K562 (cell line): ENCODE measurements at regions not wholly inside any gene's neighbourhood (a gene's known extent, or its start where the extent isn't known, plus 50 kb on each side); places are given as distances from the start of the nearest gene placed in this dataset.

Experiments
- ATAC-seq: fragments of 200-7000 bp; cut with Tn5 transposase; 3 replicates; pipeline ENCODE4 v1.9.1; 2020; ENCODE audit warnings: moderate library complexity
- BruUV-seq: library from RNA; stranded (reverse); fragments of 400-500 nt; replicated peaks from 2 replicates; lab custom pipeline; 2021; lab: Mats Ljungman, UMichigan
- CTCF ChIA-PET: fragments of 300-600 bp; formaldehyde crosslinking; extraction: SDS; loops from one replicate; lab custom pipeline; 2021; ENCODE audit warnings: low intra/inter-chr PET ratio; lab: Yijun Ruan, JAX
- POLR2A ChIA-PET: fragments of 300-600, 350-650 bp; sonication (Branson Sonifier 250); formaldehyde crosslinking; extraction: SDS; loops from one replicate; lab custom pipeline; 2021; ENCODE audit warnings: antibody characterized with exemption, inconsistent platforms; lab: Yijun Ruan, JAX
- DNase-seq, 4 experiments: peaks; one replicate each; pipeline versions ENCODE4 v3.0.0 to v3.0.0-alpha.2; 2011 to 2018; ENCODE audit warnings: low spot score in 3 of 4, mixed read lengths in 3 of 4; ENCODE audit errors: extremely low read depth in 1 of 4
- FAIRE-seq: peaks from 2 replicates; lab custom pipeline; 2011; peaks lifted over from hg19 to GRCh38; lab: Jason Lieb, UNC
- H2AFZ ChIP-seq: 2 replicates; pipeline ENCODE4 v1.6.0; 2011; ENCODE audit warnings: low read depth, low read length, control low read depth, inconsistent platforms
- H3K27ac ChIP-seq: fragments of 200-600 bp; 3 replicates; pipeline ENCODE4 v1.8.0; 2011; ENCODE audit warnings: low read depth, mild to moderate bottlenecking, control low read depth, inconsistent platforms, low read length, moderate library complexity, mixed read lengths; ENCODE audit errors: extremely low read depth
- H3K27me3 ChIP-seq, 2 experiments: fragments of 300-600 bp in 1 of 2; 2 replicates in 1 of 2; 3 replicates in 1 of 2; pipeline versions ENCODE4 v1.6.0 to v1.8.0; 2011; ENCODE audit warnings: inconsistent platforms in 2 of 2, low read length in 2 of 2, mild to moderate bottlenecking in 1 of 2, mixed read lengths in 1 of 2, moderate library complexity in 1 of 2; ENCODE audit not compliant: control insufficient read depth in 2 of 2, insufficient read depth in 2 of 2
- H3K36me3 ChIP-seq: fragments of 300-600 bp; 3 replicates; pipeline ENCODE4 v1.8.0; 2011; ENCODE audit warnings: mild to moderate bottlenecking, low read length, inconsistent platforms; ENCODE audit not compliant: control insufficient read depth, insufficient read depth
- H3K4me1 ChIP-seq, 2 experiments: fragments of 200-600 bp in 1 of 2; replicated peaks in 1 of 2; 2 replicates in 1 of 2; 3 replicates in 1 of 2; pipeline versions ENCODE4 v1.5.1 to v1.8.0; 2011; ENCODE audit warnings: inconsistent platforms in 2 of 2, low read length in 2 of 2, mild to moderate bottlenecking in 1 of 2, mixed read lengths in 1 of 2, moderate library complexity in 1 of 2; ENCODE audit not compliant: control insufficient read depth in 2 of 2, insufficient read depth in 2 of 2
- H3K4me2 ChIP-seq: 2 replicates; pipeline ENCODE4 v1.6.1; 2011; ENCODE audit warnings: low read length, control low read depth, inconsistent platforms, mixed read lengths; ENCODE audit not compliant: insufficient read depth
- H3K4me3 ChIP-seq: fragments of 200-600 bp; sonication (generic), shearing (Covaris generic); 2 replicates; pipeline ENCODE4 v1.5.1; 2016; ENCODE audit warnings: control low read depth, inconsistent platforms
- H3K79me2 ChIP-seq: fragments of 200-600 bp; 3 replicates; pipeline ENCODE4 v1.8.0; 2011; ENCODE audit warnings: low read length, inconsistent platforms; ENCODE audit not compliant: control insufficient read depth, insufficient read depth
- H3K9ac ChIP-seq, 2 experiments: 2 replicates each; pipeline versions ENCODE4 v1.6.0 to v1.6.1; 2011; ENCODE audit warnings: low read depth in 2 of 2, low read length in 2 of 2, control low read depth in 1 of 2, inconsistent platforms in 1 of 2, mild to moderate bottlenecking in 1 of 2, mixed read lengths in 1 of 2; ENCODE audit not compliant: insufficient read depth in 1 of 2
- H3K9me1 ChIP-seq: one replicate; pipeline ENCODE4 v1.6.0; 2011; ENCODE audit warnings: inconsistent platforms, mild to moderate bottlenecking, low read length, moderate library complexity; ENCODE audit not compliant: control insufficient read depth, insufficient read depth
- H3K9me3 ChIP-seq: replicated peaks from 2 replicates; pipeline ENCODE4 v1.5.1; 2011; ENCODE audit warnings: low read depth, low read length, inconsistent platforms; ENCODE audit not compliant: control insufficient read depth, insufficient read depth
- H4K20me1 ChIP-seq: replicated peaks from 2 replicates; pipeline ENCODE4 v1.6.1; 2011; ENCODE audit warnings: low read length, inconsistent platforms, mixed read lengths; ENCODE audit not compliant: control insufficient read depth, insufficient read depth
- ARID3B ChIP-seq: fragments of 250-450 bp; sonication (Bioruptor Pico); IDR thresholded peaks from 2 replicates; pipeline ENCODE4 v1.4.0; 2020; ENCODE audit warnings: borderline replicate concordance
- DIDO1 ChIP-seq: fragments of 450-650 bp; IDR thresholded peaks from 2 replicates; pipeline ENCODE4 v1.6.1; 2016; ENCODE audit warnings: low read depth, missing biosample characterization, missing genetic modification characterization
- E4F1 ChIP-seq: fragments of 250-450 bp; sonication (Bioruptor Pico); IDR thresholded peaks from 2 replicates; pipeline ENCODE4 v1.5.0; 2021; ENCODE audit warnings: mild to moderate bottlenecking, borderline replicate concordance
- HMGXB4 ChIP-seq: sonication (generic); formaldehyde crosslinking; IDR thresholded peaks from 2 replicates; pipeline ENCODE4 v1.8.1; 2023; ENCODE audit warnings: mild to moderate bottlenecking, missing genetic modification reagents
- THAP7 ChIP-seq: fragments of 250-450 bp; sonication (Bioruptor Pico); IDR thresholded peaks from 2 replicates; pipeline ENCODE4 v1.5.0; 2021
- YY1 ChIP-seq, 3 experiments: IDR thresholded peaks; 2 replicates each; pipeline ENCODE4 v1.6.1; 2011; ENCODE audit warnings: low read length in 2 of 3, mild to moderate bottlenecking in 2 of 3, moderate library complexity in 2 of 3, borderline replicate concordance in 1 of 3, control low read depth in 1 of 3, low read depth in 1 of 3; ENCODE audit not compliant: insufficient read depth in 3 of 3, insufficient replicate concordance in 2 of 3, control insufficient read depth in 1 of 3, insufficient read length in 1 of 3; ENCODE audit errors: extremely low read depth in 1 of 3
- ZNF655 ChIP-seq: fragments of 250-450 bp; sonication (Bioruptor Pico); IDR thresholded peaks from 2 replicates; pipeline ENCODE4 v1.5.0; 2021
- ZNF830 ChIP-seq: fragments of 250-450 bp; sonication (Bioruptor Pico); IDR thresholded peaks from 2 replicates; pipeline ENCODE4 v1.5.0; 2021; ENCODE audit warnings: mild to moderate bottlenecking
- WGBS: fragments of 100-300 bp; shearing (Covaris generic); methylation state at CpG from one replicate; pipeline ENCODE4 v1.1.6; 2016; ENCODE audit warnings: low coverage, mixed read lengths; ENCODE audit not compliant: insufficient coverage; ENCODE audit errors: missing lambda C conversion rate; 5-methylcytosine and 5-hydroxymethylcytosine counted together
- in situ Hi-C: fragments of 300-500 bp; cut with MboI; formaldehyde crosslinking; loops from 4 replicates; pipeline ENCODE4 v1.15.0; 2018; ENCODE audit warnings: inconsistent platforms, mixed read lengths
- intact Hi-C: fragments of 100-400 bp; cut with micrococcal nuclease; formaldehyde crosslinking; loops from 2 replicates; pipeline ENCODE4 v1.14.2; 2022

GRCh38 chr18:30819619-30820018, 222.9 kb downstream of the DSC3 start:
- TF ChIP-seq HMGXB4 (CRISPR knock-in tag), result no peak
- TF ChIP-seq THAP7 (CRISPR knock-in tag), result no peak
- TF ChIP-seq ARID3B (CRISPR knock-in tag), result no peak
- peak in 1 of 3 experiments; percentile 59 for TF ChIP-seq YY1 (IDR thresholded peaks at IDR 0.05; ENCODE audit: borderline replicate concordance in 1 of 3, control insufficient read depth in 1 of 3, extremely low read depth in 1 of 3, insufficient read depth in 3 of 3, insufficient read length in 1 of 3, insufficient replicate concordance in 2 of 3, low read depth in 1 of 3, low read length in 2 of 3)
- no peak for TF ChIP-seq E4F1 (CRISPR knock-in tag)
- TF ChIP-seq DIDO1 (tag), result no peak
- no peak for TF ChIP-seq ZNF655 (CRISPR knock-in tag)
- TF ChIP-seq ZNF830, result no peak
- Histone ChIP-seq H3K9me3 (no peaks in the 10 kb centered on the region), H3K4me2 (peak overlapping the region; percentile 10; the same call in 1 of the 2 replicates), H3K27me3 (no peaks in the 10 kb centered on the region), H3K36me3 (no peaks in the 10 kb centered on the region), H2AFZ (peak overlapping the region; percentile 82), H3K4me1 (no peaks in the 10 kb centered on the region; a peak in 1 of 5 replicates), H4K20me1 (no peaks in the 10 kb centered on the region), H3K9me1 (no peaks in the 10 kb centered on the region), H3K27ac (no peak overlapping the region), H3K79me2 (no peaks in the 10 kb centered on the region), H3K9ac (no peak overlapping the region), H3K4me3 (no peak overlapping the region)
- intact Hi-C loops (no loop called here), in situ Hi-C loops (no loop called here)
- 44% methylated on average over 7 of the region's 7 CpGs for WGBS
- ChIA-PET CTCF (no interaction called here), POLR2A (interaction anchor here (0.6 kb wide), 1 partner anchor 433 kb away, joined by 3 read pairs; no protein-coding TSS in a partner anchor)
- ATAC-seq, result peak; percentile 53; the same call in 2 of the 3 replicates
- no TSS peak for BruUV-seq
- peak in 1 of 4 experiments; percentile 10 for DNase-seq
- no peak for FAIRE-seq
